GDM1 (cell line): ENCODE measurements at regions not wholly inside any gene's neighbourhood (a gene's known extent, or its start where the extent isn't known, plus 50 kb on each side); places are given as distances from the start of the nearest gene placed in this dataset.

ENCODE experiments used
- DNase-seq: peaks from one replicate; lab custom pipeline; 2025; lab: John Stamatoyannopoulos, UW

- DNase-seq: no peak
Measured at GRCh38 chr12:84807249-84807648, 105.3 kb downstream of the SLC6A15 start.

GRCh38 chr12:84805474-84805858 lies 107.1 kb downstream of the SLC6A15 start:
- DNase-seq: no peak

- no peak for DNase-seq
Measured at GRCh38 chr12:84804691-84805473, 107.7 kb downstream of the SLC6A15 start.

- DNase-seq: no peak
Measured at GRCh38 chr12:84803661-84804060, 108.9 kb downstream of the SLC6A15 start.

- DNase-seq: no peak
Measured at GRCh38 chr12:84802161-84802560, 110.4 kb downstream of the SLC6A15 start.

GRCh38 chr12:84793558-84794367 lies 118.8 kb downstream of the SLC6A15 start:
- DNase-seq: no peak

- DNase-seq: no peak
Measured at GRCh38 chr12:84791444-84791843, 121.2 kb downstream of the SLC6A15 start.

GRCh38 chr12:84789184-84789583 lies 123.4 kb downstream of the SLC6A15 start:
- DNase-seq: no peak

GRCh38 chr12:84787253-84787652 lies 125.3 kb downstream of the SLC6A15 start:
- no peak for DNase-seq

- DNase-seq: no peak
Measured at GRCh38 chr12:84786622-84787021, 126.0 kb downstream of the SLC6A15 start.

GRCh38 chr12:84785951-84786350 lies 126.6 kb downstream of the SLC6A15 start:
- DNase-seq: no peak

GRCh38 chr12:84785281-84785680 lies 127.3 kb downstream of the SLC6A15 start:
- no peak for DNase-seq

GRCh38 chr12:84779169-84779568 lies 133.4 kb downstream of the SLC6A15 start:
- DNase-seq: no peak

- DNase-seq: no peak
Measured at GRCh38 chr12:84772281-84772680, 140.3 kb downstream of the SLC6A15 start.

GRCh38 chr12:84767079-84767478 lies 145.5 kb downstream of the SLC6A15 start:
- no peak for DNase-seq

GRCh38 chr12:84766375-84766774 lies 146.2 kb downstream of the SLC6A15 start:
- DNase-seq: no peak

- no peak for DNase-seq
Measured at GRCh38 chr12:84764001-84764400, 148.6 kb downstream of the SLC6A15 start.

GRCh38 chr12:84763107-84763506 lies 149.5 kb downstream of the SLC6A15 start:
- no peak for DNase-seq

GRCh38 chr12:84760091-84760865 lies 152.3 kb downstream of the SLC6A15 start:
- DNase-seq: no peak

GRCh38 chr12:84757978-84758377 lies 154.6 kb downstream of the SLC6A15 start:
- no peak for DNase-seq

GRCh38 chr12:84756961-84757360 lies 155.6 kb downstream of the SLC6A15 start:
- DNase-seq: no peak

GRCh38 chr12:84745127-84745526 lies 167.5 kb downstream of the SLC6A15 start:
- no peak for DNase-seq

GRCh38 chr12:84741692-84742091 lies 170.9 kb downstream of the SLC6A15 start:
- DNase-seq: no peak
